ENCODE measurements at regions not wholly inside any gene's neighbourhood (a gene's known extent, or its start where the extent isn't known, plus 50 kb on each side); places are given as distances from the start of the nearest gene placed in this dataset.

GRCh38 chr9:78169125-78169524 lies 66.8 kb upstream of the CEP78 start:
- no peak for TF ChIP-seq CTCF (IDR thresholded peaks at IDR 0.05; ENCODE audit: low read depth, low read length, poor library complexity, severe bottlenecking)
- no peak for TF ChIP-seq EZH2phosphoT487 (IDR thresholded peaks at IDR 0.05; ENCODE audit: borderline replicate concordance, low read length)

All from DOHH2 (cell line).